ENCODE measurements at regions not wholly inside any gene's neighbourhood (a gene's known extent, or its start where the extent isn't known, plus 50 kb on each side); places are given as distances from the start of the nearest gene placed in this dataset.

- H3K4me3 ChIP-seq (ENCODE audit: low read depth, low read length), result no peak overlapping the region
- no peak for DNase-seq (ENCODE audit: low read depth)
- no peak for TF ChIP-seq CTCF (IDR thresholded peaks at IDR 0.05; ENCODE audit: insufficient read depth, low read depth, low read length)
Observed at GRCh38 chr5:82359272-82359671, 81.1 kb upstream of the RPS23 start.

- no peak overlapping the region for H3K4me3 ChIP-seq (ENCODE audit: low read depth, low read length)
- DNase-seq (ENCODE audit: low read depth), result peak; percentile 90
- no peak for TF ChIP-seq CTCF (IDR thresholded peaks at IDR 0.05; ENCODE audit: insufficient read depth, low read depth, low read length)
Observed at GRCh38 chr5:82358457-82358856, 80.3 kb upstream of the RPS23 start.

GRCh38 chr5:82356808-82357671 lies 78.9 kb upstream of the RPS23 start:
- no peak for TF ChIP-seq CTCF (IDR thresholded peaks at IDR 0.05; ENCODE audit: insufficient read depth, low read depth, low read length)
- peak; percentile 90 for DNase-seq (ENCODE audit: low read depth)
- no peak overlapping the region for H3K4me3 ChIP-seq (ENCODE audit: low read depth, low read length)

GRCh38 chr5:82356021-82356420 lies 77.9 kb upstream of the RPS23 start:
- no peak overlapping the region for H3K4me3 ChIP-seq (ENCODE audit: low read depth, low read length)
- TF ChIP-seq CTCF (IDR thresholded peaks at IDR 0.05; ENCODE audit: insufficient read depth, low read depth, low read length), result no peak
- DNase-seq (ENCODE audit: low read depth), result no peak

- no peak overlapping the region for H3K4me3 ChIP-seq (ENCODE audit: low read depth, low read length)
- DNase-seq (ENCODE audit: low read depth), result no peak
- TF ChIP-seq CTCF (IDR thresholded peaks at IDR 0.05; ENCODE audit: insufficient read depth, low read depth, low read length), result no peak
Observed at GRCh38 chr5:82355496-82355895, 77.3 kb upstream of the RPS23 start.

- DNase-seq (ENCODE audit: low read depth), result no peak
- no peak for TF ChIP-seq CTCF (IDR thresholded peaks at IDR 0.05; ENCODE audit: insufficient read depth, low read depth, low read length)
Observed at GRCh38 chr5:82355053-82355452, 76.9 kb upstream of the RPS23 start.

GRCh38 chr5:82354543-82354942 lies 76.4 kb upstream of the RPS23 start:
- TF ChIP-seq CTCF (IDR thresholded peaks at IDR 0.05; ENCODE audit: insufficient read depth, low read depth, low read length), result no peak
- DNase-seq (ENCODE audit: low read depth), result no peak
- H3K4me3 ChIP-seq (ENCODE audit: low read depth, low read length), result no peak overlapping the region

More at GRCh38 chr5:82355053-82355452, 76.9 kb upstream of the RPS23 start:
- H3K4me3 ChIP-seq (ENCODE audit: low read depth, low read length), result no peak overlapping the region
